Pons (tissue), 1 donor: ENCODE measurements at regions not wholly inside any gene's neighbourhood (a gene's known extent, or its start where the extent isn't known, plus 50 kb on each side); places are given as distances from the start of the nearest gene placed in this dataset.
"Not testable (repeated sequence)": the region's sequence is repeated elsewhere in the genome, so short reads cannot be mapped to it uniquely, and the experiment has no call there.

Experiments
- DNase-seq: peaks from one replicate; pipeline ENCODE4 v3.0.0-alpha.2; 2016; ENCODE audit warnings: low spot score

DNA sequence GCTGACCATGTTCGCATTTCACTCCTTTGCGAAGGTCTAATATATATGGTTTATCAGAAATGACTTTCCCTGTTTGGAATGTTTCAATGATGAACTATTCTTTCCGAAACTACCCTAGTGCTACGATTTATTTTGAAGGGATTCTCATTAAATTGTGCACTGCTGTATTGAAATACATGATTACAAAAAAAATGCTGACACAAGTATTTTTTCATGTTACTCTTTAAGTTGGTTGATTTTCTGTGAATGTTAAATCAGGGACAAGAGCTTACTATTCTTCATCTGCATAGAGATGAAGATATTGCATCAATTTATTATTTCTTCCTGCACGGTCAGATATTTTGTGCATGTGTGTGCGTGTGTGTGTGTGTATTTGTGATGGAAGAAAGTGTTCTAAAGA is 731.5 kb upstream of the AGA start:
- no peak for DNase-seq

GRCh38 chr4:178174756-178175155 is 732.5 kb upstream of the AGA start:
- DNase-seq, result no peak

GRCh38 chr4:178185517-178185916 is 743.3 kb upstream of the AGA start:
- no peak for DNase-seq

DNA sequence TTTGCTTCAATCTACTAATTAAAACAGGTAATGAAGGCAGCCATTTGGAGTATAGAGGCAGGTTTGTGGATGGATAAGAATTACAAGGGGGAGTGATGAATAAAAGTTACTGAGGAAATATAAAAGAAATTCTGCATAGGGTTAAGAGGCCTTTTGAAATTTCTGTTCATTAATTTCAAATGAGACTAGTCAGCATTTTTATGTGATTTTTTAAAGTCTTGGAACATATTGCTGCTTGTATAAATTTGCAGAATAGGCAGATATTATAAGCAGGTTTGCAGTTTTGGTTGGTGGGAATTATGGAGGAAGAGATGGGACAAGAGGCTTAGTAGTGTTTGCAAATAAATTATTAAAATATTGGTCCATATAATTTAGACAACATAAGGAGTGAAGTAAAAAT is 750.4 kb upstream of the AGA start:
- DNase-seq, result no peak

- DNase-seq, result no peak
Measured at GRCh38 chr4:178196751-178197374, 754.6 kb upstream of the AGA start.

DNA sequence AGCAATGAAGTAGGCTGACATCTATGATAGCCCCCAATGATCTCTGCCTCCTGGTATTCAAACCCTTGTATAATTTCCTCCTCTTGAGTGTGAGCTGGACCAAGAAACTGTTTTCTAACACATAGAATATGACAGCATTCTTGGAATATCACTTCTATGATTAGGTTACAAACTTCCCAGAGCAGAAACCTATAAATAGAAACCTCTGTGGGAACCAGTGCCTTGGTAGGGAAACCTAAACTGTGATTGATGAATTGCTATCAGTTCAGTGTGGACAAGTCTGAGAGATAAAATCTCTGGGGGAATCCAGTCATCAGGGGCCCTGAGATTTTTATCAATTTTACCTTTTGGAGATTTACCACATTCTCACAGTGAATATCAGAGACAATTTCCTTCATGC is 756.5 kb upstream of the AGA start:
- no peak for DNase-seq

DNA sequence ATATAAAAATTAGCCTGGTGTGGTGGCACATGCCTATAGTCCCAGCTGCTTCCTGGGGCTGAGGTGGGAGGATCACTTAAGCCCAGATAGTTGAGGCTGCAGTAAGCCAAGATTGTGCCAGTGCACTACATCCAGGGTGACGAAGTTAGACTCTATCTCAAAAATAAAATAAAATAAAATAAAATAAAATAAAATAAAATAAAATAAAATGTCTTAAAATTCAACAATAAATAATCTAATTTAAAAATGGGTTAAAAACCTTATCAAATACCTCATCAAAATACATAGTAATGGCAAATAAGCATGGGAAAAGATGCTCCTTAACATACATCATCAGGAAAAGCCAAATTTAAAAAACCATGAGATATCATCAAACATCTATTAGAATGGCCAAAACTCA is 760.2 kb upstream of the AGA start:
- no peak for DNase-seq

GRCh38 chr4:178205826-178206225 is 763.6 kb upstream of the AGA start:
- DNase-seq, result no peak

DNA sequence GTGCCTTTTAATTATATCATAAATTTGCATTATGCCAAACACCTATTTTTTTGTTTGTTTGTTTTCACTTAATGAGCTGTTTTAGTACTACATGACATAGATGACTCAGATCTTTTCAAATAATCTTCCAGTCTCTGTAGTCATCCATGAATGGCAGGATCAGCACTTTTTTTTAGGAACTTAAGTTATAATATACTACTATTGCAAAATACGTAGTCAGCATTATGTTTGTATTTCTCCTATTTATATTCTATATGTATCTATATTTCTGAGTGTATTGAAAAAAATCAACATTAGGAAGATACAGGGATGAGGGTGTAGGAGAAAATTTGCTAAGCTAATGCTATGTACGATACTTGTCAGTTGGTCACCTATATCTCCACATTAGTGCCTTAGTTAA is 773.1 kb upstream of the AGA start:
- no peak for DNase-seq

DNA sequence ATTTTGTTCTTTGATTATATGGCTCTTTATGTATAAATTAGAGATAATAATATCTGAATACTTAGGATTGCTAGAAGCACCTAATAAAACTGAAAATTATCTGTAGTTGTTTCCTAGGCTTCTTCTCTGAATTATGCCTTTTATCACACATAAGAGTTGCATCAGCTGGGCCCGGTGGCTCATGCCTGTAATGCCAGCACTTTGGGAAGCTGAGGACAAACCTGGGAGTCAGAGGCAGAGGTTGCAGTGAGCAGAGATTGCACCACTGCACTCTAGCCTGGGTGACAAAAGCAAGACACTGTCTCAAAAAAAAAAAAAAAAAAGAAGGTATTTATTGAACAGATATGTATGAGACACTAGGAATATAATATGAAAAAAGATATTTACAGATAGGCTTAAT is 773.5 kb upstream of the AGA start:
- no peak for DNase-seq

DNA sequence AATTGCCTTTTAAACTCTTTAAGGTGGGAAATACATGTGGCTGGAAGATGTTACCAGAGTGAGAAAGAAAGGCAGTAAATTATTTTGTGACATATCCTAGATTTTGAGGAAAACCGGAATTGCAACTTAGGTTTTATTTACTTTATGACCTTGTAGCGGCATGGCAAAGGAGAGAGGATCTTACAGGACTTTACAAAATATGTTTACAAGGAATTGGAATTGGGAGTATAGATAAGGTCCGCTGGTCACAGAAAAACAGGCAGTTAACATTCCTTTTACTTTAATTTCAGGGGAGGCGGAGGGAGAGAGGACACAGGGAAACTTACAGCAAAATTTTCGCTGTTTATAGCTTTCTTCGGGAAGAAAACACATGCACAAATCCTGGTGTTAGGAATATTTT is 784.2 kb upstream of the AGA start:
- not testable (repeated sequence) for DNase-seq

GRCh38 chr4:178233906-178234305 is 791.7 kb upstream of the AGA start:
- DNase-seq, result no peak

- no peak for DNase-seq
Measured at GRCh38 chr4:178240891-178241290, 798.7 kb upstream of the AGA start.

GRCh38 chr4:178241601-178242118 is 799.4 kb upstream of the AGA start:
- DNase-seq, result no peak

DNA sequence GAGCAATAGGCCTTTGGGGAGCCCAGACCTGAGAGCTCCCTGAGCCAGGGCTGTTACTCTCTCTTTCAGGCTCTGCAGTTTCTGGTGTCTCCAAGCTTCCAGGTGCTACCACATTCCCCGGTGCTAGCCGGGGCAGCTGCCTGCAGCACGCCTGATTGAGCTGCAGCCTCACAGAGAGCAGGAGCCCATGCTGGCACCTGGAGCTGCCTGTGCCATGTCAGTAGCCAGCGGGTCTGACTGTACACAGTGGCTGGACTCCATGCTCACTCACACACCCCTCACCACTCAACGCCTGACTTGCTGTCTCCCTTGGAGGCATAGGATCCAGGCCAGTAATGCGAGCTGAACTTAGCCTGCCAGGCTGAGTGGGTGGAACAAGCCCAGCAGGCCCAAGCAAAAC is 800.4 kb upstream of the AGA start:
- DNase-seq, result no peak

- no peak for DNase-seq
Measured at GRCh38 chr4:178244785-178245184, 802.5 kb upstream of the AGA start.

- DNase-seq, result no peak
Measured at GRCh38 chr4:178255172-178255571, 812.9 kb upstream of the AGA start.

DNA sequence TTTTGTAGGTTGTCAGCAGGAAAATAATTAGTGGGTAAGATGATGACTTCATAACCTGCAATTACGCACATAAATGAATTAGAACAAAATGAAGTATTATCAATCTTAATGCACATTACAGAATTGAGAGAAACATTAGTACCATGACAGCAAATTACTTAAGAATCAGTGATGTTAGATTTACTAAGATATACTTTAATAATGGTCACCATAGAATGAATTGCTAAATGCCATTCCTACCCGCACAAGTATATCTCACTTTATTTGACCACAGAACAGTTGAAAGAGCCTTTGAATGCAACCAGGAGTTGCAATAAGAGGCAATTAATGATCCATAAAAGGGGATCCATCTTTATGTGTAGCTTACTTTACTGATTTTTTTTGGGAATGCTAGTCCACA is 816.4 kb upstream of the AGA start:
- no peak for DNase-seq

DNA sequence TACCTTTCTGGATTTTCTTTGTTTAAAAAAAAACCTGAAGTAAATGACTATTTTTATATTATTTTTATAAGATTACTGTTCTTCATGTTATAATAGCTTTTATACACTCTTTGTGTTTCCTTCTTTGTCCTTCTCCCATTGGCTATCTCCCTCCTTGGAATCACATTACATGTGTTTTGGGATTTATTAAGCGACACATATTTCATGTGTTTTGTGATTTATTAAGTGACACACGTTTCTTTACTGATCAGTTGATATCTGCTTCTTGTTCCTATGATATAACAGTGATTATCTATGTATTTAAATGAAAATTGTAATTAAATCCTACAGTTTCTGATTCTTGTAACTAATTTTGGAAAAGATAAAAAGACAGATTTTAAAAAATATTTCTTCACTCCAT is 817.3 kb upstream of the AGA start:
- no peak for DNase-seq

DNA sequence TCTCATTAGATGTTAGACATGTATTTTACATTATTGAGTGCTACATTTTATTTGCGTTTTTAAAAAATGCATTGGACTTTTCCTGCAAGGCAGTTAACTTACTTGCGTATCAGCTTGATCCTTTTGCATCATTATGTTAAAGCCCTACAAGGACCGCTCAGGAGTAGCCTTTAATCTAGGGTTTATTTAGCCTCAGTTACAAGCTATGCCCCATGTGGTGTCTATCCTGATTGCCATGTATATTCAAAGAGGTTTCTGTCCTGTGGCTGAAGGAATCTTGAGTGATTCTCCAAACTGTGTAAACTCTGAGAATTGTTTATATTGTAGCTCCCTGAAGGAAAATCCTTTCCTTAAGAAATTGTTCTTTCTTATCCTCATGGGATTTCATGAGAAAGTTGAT is 821.8 kb upstream of the AGA start:
- DNase-seq, result no peak

- DNase-seq, result no peak
Measured at GRCh38 chr4:178271386-178271785, 829.1 kb upstream of the AGA start.

GRCh38 chr4:178273168-178273567 is 830.9 kb upstream of the AGA start:
- no peak for DNase-seq

DNA sequence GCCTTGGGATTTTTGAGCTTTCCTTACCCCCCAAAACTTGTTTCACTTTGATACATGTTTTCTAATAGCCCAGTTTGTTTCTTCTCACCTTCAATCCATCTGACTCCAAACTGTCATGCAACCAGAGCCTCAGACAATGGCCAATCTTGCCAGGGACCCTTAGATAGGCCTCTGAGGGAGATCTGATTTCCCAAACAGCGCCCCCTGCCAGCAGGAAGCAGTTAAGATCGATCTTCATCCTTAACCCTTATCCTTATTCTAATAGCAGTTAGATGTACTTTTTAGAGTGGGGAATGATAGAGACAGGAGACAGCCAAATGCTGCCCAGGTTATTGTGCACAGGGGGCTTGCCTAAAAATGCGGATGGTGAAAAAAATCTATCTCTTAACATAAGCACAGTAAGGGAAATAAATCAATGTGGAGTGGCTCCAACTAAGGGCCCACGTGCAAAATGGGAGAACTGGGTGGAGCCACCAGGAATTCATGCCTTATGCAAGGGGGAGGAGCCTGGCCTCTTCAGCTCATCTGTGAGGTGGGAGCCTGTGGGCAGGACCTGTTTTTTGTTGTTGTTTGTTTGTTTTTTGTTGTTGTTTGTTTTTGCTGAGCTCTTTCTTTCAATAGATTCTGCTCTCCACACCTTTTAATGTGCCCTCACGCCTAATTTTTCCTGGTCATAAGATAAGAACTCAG is 833.6 kb upstream of the AGA start:
- no peak for DNase-seq

GRCh38 chr4:178280362-178280761 is 838.1 kb upstream of the AGA start:
- DNase-seq, result no peak
